DMS 273 (cell line): ENCODE measurements at regions not wholly inside any gene's neighbourhood (a gene's known extent, or its start where the extent isn't known, plus 50 kb on each side); places are given as distances from the start of the nearest gene placed in this dataset.

Source experiments
- DNase-seq: peaks from one replicate; lab custom pipeline; 2025; ENCODE audit not compliant: unreplicated experiment; lab: John Stamatoyannopoulos, UW

DNA sequence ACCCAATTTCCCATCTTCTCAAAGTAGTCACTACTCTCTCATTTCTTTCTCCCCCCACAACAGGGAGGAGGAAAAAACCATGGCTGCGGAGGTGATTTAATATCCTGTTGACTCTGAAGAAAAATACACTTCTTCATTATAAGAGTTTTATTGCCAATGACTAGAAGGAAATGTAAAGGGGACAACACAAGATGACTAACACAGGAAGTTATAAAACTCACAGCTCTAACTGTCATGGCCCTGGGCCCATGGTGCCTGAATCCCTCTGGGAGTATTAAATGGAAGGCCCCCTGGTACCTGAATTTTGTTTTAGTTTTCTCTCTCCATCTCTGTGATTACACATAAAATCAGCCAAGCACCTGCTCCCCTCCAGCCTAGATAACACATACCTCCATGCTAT, 352.8 kb upstream of the FAT3 start:
- DNase-seq: no peak

DNA sequence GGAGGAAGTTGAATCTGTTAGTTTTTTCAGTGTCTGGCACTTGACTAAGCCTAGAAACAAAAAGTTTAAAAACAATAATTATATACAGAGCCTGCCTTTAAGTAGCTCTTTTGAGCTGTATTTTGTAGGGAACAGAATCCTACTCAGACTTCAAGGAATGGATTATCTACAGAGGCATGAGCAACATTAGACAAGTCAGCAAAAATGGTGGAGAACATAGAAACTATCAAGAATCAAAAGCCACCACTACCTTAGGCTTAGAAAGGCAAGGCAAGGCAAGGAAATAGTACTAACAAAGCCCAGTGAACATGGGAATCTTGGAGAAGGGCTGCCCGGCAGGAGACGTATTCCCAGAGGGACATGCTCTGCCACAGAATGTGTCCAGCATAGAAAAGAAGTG, 353.6 kb upstream of the FAT3 start:
- no peak for DNase-seq

DNA sequence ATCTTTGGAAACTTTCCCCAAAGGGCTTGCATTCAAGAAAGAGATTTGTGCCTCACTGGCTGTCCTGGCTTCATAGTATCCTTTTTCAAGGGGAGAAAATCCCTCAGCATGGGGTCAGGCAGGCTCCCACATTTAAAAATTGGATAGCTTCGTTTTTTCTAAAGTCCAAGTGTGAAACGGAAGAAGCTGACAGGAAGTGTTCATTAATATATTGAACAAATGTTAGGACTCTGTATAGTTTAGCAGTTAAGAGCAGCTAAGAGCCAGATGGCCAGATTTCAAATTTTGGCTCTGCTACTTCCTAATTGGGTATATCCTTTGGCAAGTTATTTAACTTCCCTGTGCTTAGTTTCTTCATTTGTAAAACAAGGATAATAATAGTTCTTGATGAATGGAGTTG, 354.9 kb upstream of the FAT3 start:
- peak; percentile 32 for DNase-seq

DNA sequence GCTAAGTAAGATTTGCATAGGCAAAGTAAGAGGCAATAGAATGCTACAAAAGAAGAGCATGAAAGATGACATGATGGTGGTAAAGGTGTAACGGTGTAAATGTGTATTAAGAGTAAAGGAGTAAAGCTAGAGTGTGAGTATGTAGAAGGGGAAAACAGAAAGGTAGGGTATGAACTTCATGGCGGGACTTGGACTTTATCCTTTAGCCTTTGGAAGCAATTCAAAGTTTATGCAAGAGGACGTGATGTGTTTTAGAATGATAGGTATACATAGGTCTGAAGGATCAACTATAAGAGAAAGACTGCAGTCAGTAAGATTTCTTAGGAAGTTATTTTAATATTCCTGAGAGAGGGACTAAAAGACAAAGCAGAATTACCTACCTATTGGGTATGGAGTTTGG, 358.0 kb upstream of the FAT3 start:
- DNase-seq: no peak

DNA sequence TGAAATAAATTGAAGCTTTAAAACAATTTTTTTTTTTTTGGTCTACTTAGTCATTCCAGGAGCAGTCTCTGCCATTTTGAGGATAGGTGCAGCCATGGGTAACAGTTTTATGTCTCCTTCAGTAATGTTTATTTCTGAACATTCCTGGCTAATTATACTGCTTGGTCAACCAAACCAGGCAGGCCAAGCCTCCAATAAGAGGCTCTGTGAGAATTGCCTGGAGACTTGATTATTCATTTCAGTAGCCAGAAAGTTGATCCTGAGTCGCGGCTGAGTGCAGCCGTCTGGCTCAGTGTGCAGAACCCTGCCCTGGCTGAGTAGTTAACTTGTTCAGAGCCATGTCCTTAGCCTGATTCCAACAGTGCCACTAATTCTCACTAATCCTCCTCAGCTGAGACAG, 364.0 kb upstream of the FAT3 start:
- DNase-seq: peak; percentile 0

DNA sequence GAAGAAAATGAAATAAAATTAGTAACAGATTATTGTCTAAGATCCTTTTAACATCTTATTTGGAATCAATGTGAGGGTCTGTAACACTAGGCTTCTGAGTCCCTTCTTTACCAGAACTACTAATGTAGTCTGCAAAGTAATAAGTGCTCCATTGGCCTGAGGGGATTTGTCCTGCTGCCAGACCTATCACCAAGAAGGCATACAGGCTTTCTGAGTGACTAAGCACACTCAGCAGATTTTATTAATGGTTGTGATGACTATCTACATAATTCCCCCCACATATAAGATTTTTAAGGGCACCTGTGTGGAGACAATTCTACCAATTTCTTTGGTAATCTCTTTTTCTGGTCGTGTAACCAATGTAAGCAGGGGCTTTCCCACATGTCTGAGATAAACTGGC, 365.0 kb upstream of the FAT3 start:
- no peak for DNase-seq

DNA sequence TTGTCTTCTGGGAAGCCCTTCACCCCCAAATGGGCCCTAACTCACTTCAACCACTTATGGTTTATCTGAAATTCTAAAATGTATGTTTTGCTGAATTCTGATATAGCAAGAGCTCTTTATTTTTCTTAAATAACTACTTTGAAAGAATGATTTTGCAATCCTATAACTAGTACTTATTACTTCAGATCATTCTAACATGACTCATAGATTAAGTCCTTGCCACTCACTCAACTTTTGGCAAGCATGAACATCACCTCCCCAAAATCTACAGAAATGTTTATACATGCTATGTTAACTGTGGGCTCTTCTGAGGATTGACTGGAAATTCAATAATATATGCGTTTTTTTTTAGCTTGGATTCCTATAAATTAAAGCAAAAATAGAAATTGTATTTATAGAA, 367.4 kb upstream of the FAT3 start:
- DNase-seq: no peak

DNA sequence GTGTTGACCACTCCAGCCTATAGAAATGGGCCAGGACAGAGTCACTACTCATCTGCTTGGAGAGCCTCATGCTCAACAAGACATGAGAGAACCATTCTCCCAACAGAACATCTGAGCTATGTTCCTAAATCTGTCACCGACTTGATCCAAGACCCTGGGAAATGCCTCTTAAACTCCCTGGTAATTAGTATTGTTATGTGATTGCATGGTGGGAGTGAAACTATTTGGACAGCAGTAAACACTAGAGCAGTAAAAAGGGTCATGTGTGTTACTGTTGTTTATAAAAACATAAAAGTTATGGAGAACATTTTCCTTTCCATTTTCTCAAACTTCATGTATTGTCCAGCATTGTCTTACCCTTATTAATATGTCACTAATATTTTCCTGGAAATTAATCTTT, 369.8 kb upstream of the FAT3 start:
- no peak for DNase-seq

DNA sequence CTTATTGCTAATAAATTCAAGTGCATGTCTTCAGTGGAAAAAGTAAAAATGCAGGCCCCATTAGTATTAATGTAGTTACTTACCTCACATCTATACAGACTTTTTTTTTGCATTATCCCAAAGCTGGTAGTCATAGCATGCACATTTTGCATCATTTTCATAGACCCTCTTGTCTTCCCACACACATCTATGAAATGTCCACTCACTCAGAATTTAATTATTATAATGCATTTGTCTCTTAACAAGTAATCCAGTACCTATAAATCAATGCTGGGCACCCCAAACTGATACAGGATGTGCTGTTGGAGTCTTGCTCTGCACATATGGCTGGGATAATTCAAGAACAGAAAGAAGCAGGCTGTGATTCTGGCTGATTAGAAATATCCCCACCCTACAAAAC, 370.4 kb upstream of the FAT3 start:
- no peak for DNase-seq

DNA sequence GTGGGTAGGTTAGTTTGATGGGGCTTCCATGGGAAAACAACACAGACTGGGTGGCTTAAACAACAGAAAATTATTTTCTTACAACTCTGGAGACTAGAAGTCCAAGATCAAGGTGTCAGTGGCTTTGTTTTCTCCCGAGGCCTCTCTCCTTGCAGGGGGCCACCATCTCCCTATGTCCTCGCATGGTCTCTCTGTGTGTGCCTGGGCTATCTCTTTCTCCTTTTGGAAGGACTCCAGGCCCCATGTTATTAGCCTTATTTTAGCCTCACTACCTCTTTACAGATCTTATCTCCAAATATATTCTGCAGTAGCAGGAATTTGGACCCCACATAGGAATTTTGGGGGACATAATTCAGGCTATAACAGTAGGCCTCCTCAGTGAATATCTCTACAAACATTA, 372.7 kb upstream of the FAT3 start:
- DNase-seq: no peak

DNA sequence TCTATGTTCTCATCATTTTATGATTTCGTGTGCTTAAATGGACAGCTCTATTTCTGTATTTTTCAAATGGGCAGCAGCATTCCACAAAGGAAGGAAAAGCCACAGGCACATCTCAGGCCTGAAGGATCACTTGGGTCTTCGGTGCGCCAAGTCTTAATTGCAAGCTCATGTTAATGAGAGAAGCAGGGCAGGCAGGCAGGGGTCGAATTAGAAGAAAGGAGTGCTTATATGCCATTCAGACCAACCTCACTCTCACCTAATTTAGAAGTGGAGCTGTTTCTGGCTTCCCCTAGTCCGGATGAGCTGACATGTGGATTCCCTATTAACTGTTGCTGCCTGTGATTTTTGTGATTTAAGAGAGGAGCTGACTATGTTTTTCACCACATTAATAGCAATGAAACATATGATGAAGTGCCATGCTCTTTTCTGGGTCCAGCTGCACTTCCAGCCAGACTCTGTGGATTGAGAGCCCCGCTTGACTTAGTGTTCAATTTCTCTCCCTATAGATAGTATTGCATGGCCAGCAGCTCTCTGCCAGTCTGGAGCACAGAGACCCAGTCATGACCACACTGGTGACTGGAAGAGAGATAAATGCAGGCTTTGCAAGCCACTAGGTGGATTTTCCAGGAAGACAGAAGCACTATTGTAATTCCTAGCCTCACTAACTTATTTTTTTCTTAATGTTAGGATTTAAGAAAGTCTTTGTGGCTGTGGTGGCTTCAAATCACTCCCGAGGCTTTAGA, 373.9 kb upstream of the FAT3 start:
- no peak for DNase-seq

DNA sequence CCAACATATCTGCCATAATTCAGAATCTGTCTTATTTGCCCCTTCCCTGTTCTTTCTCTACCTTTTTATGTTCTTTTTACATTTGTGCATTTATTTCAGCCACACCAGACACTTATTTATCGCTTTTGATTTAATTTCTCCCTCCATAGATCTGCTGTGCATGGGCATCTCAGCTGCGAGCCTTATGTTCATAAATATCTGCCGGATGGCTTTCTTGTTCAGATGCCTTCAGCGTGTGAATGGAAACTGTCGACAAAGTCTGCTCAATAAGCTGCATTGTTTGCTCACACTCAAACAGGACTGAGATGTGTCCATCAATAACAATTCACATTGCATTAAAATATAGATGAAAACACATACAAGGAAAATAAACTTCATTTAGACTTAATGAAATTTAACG, 374.6 kb upstream of the FAT3 start:
- DNase-seq: no peak

DNA sequence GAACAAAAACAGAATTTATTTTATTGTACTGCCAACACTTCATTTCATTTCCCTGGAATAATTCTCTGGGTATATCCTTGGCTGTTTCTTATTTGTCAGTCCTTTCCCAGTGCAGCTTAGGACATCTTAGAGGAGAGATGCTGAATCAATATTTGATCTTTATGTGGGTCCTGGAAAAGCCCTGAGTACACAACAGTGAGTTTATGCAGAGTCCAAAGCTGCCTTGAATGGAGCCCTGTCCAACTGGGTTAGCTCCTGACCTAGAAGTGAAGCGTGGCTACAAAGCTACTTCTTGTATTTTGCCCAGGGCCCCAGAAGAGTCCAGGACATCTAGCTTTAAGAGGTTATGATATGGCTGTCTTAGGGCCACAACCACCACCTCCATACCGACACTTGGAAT, 378.0 kb upstream of the FAT3 start:
- no peak for DNase-seq

DNA sequence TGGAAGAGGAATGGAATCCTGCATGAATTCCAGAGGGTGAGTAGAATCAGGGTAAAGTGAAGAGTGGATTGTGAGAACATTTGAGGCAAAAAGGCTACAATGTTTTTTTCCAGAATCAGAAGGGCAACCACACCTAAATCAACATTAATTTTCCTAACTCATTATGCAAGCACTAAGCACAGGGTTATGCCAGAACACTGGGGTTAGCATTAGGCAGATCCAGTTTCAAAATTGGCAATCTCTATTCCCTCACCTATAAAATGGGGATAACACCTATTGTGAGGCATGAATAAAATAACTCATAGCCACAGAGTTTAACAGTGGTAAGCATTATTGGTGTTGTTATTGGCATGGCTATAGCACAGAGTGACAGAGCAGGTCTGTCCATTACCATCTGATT, 378.6 kb upstream of the FAT3 start:
- DNase-seq: no peak

DNA sequence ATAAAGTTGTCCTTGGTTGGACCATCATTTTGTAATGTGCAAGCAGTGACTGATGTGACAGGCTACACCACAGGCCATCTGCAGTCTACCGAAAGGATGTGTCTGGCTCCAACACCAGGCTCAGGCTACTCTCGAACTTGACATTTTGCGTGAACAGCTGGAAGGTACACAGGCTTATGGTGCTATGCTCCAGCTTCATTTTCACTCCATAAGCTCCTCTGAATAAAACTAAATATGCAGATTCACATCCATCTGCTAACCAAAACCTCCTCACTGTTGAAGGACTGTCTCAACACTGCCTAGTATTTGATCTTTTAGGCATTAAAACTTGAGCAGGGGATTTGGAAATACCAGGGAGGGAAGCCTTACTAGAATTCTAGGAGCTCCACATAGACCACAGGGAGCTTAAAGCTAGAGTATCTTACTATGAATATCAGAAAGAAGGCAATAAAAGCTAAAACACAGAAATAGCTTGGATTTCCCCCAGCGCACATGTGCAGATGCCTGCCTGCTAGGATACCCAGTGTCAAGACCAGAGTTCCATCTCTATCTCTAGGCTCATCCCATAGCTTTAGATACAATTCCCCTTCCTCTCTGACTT, 383.9 kb upstream of the FAT3 start:
- peak; percentile 56 for DNase-seq

DNA sequence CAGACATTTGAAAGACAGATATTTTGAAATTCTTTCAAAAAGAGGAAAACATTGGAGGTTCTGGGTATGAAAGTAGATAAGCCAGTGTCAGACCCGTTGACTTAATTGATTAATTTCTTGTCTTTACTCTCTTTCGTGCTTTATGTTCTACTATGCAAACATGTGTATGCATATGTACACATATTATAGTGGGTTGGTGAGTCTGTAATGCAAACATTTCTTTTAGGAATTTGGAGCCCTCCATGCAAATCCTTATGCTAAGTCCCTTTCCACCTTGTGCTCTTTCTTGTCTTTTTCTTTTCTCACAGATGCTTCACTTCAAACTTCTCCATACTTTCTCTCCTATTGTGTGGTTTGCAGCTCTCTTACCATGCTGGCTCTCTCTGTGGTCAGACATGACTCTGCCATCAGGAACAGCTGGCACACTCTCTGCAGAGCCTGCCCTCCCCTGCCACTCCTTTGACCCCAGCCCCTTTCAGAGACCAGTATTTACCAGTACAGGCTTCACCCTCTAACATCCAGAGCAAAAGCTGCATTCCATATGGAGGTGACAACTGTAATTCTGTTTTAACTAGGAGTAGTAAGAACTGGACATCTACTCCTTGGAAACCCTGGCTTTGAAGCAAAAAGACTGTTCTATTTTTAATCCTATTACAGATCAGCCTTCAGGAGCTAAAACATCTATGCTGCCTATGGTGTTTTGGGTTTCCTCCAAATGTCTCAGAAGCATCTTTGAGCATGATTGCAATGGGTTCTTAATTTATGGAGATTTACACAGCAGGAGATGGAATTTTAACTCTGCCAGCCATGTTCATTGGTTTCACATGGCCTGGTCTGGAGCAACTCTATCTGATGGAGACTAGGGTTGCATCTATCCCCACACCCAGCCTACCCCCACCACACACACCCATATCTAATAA, 386.9 kb upstream of the FAT3 start:
- DNase-seq: peak; percentile 10

DNA sequence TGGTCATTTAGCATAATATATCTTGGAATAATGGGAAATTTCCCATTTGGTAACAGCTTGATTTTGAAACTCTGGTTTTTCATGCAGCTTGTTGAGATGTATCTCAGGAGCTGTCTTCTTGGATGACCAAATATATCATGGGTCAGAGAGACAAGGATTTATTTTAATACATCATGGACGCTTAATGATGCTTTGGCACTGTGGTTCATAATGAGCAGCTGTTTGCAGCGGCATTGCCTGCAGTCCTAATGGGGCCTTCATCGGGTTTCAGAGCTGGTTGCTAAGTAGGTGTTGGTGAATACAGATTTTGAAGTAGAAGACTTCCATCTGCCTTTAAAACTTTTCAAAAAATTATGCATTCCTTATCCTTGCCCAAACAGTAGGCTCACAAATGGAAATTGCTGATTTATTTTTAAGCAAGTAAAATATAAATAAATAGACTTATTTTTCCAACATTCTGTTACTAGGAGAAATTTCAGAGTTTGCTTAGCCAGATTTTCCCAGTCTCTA, 389.5 kb upstream of the FAT3 start:
- no peak for DNase-seq

DNA sequence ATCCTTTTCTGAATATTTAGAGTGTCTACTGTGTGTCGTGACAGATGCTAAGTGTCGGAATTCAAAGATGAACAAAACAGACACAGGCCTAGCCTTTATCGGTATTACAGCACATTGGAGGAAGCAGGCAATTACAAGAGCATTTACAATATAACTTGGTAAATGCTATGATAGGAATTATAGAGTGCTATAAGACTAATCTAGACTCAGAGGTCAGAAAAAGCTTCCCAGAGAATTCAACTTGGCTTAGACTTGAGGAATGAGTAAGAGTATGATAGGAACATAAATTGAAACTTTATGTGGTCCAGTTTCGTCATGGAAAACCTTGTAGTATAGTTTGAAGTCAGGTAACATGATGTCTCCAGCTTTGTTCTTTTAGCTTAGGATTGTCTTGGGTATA, 395.7 kb upstream of the FAT3 start:
- DNase-seq: no peak

DNA sequence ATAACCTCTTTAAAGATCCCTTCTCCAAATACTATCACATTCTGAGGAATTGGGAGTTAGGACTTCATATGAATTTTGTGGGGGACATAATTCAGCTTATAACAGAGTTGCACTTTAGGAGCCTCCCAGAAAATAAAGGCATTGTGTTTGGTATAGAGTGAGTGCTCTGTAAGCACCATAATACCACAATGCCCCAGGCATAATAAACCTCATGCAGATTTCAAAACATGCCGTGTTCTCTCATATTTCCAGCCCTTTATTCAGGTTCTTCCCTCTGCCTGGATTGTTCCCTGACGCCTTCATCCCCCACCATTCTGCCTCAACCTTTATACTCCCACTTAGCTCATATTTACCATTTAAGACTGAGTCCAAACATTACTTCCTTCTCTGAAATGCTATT, 398.8 kb upstream of the FAT3 start:
- DNase-seq: no peak

DNA sequence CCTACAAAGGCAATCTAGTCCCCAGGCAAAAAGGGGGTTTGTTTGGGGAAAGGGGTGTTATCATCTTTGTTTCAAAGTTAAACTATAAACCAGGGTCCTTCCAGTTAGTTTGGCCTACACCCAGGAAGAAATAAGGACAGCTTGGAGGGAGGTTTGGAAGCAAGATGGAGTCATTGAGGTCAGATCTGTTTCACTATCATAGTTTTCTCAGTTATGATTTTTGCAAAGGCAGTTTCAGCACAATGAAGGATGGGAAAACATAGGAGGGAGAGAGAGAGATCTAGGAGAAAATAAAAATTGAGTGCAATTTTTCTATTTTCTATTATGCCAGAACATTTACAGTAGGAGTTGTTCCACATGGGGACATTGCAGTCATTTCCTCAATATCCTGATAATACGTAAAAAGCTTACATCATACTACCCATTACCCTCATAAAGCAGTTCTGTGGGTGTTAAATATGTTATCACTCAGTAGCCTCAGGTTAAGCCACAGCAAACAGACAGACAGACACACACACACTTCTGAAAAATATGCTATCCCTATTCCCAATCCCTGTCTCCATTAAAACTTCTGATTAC, 401.3 kb upstream of the FAT3 start:
- no peak for DNase-seq

DNA sequence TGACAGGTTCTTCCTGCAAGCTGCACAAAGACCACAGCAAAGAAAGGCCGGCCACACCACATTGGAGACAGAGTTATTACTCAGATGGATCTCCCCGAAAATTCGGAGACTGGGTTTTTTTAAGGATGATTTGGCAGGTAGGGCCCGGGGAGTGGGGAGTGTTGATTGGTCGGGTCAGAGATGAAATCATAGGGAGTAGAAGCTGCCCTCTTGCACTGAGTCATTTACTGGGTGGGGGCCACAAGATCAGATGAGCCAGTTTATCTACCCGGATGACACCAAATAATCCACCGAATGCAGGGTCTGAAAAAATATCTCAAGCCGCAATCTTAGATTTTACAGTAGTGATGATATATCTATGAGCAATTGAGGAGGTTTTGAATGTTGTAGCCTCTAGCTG, 401.8 kb upstream of the FAT3 start:
- no peak for DNase-seq

DNA sequence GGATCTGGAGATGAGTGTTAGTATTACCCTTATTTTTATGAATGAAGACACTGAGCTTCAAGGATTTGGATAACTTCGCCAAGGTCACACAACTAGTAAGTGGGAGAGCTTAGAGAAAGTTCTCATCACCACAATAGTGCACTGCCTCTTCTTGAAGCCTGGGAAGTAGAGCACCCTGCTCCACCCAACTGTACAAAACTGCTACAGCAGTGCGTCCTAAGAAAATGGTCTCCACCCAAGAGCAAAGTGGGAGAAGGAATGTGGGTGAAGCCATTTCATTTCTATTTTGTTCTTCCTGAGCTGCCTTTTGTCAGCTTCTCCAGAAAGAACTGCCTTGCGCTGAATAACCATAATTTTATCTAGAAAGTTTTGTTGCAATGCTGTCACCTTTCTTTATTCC, 403.9 kb upstream of the FAT3 start:
- DNase-seq: no peak
